GM19240 (cell line): ENCODE measurements at regions not wholly inside any gene's neighbourhood (a gene's known extent, or its start where the extent isn't known, plus 50 kb on each side); places are given as distances from the start of the nearest gene placed in this dataset.

Experiments
- DNase-seq: peaks from one replicate; pipeline ENCODE4 v3.0.0; 2011; ENCODE audit warnings: low spot score; ENCODE audit not compliant: insufficient read length

GRCh38 chr4:81565142-81565870, 93.6 kb upstream of the RASGEF1B start:
- no peak for DNase-seq

DNA sequence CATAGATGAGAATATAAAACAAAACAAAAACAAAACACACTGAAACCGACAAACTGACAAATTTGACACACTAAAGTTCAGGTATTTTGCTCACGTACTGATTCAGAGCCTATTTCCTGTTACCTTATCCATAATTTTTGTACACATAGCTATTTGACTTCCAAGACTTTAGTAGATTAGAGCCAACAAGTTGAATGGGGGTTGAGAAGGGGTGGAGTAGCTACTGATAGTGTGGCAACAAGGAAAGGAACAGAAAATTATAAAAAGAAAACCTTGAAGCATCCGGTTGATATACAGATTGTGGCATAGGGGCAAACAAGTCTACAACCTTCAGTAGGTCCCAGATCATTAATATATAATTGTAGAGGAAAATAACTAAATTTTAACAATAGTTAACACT, 92.3 kb upstream of the RASGEF1B start:
- no peak for DNase-seq

GRCh38 chr4:81562093-81562492, 90.4 kb upstream of the RASGEF1B start:
- no peak for DNase-seq

DNA sequence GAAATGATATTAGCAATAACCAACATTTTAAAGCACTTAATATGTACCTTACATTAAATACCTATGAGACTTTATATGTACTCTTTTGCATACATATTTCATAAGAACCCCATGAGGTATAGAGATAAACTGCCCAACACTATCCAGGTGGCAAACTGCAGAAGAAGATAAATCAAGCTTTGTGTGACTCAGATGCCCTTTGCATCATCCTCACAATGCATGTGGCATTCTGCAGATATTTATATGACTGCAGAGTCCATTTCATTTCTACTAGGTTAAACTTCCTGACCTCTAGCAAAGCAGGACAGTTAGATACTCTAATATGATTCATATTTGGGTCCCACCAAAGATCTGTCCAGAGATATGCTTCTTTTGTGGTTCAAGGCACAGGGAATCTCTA, 85.6 kb upstream of the RASGEF1B start:
- DNase-seq, result no peak

DNA sequence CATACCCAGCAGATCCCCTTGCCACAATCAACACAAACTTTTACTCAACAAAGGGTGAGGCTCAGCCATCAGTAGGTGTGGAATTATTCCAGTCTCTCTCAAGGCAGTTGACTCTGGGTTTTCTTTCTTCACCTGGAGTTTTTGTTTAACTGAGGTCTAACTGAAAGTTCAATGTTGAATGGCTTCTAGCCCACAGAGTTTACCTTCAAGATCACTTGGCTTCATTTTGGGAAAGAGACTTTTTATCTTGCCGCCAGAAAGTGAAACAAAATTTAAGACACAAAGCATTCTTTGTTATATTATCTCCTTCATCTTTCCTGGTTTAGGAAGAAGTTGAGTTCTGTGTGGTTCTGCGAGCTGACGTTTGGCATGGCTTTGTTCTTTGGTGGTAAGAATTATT, 83.8 kb upstream of the RASGEF1B start:
- DNase-seq, result no peak

DNA sequence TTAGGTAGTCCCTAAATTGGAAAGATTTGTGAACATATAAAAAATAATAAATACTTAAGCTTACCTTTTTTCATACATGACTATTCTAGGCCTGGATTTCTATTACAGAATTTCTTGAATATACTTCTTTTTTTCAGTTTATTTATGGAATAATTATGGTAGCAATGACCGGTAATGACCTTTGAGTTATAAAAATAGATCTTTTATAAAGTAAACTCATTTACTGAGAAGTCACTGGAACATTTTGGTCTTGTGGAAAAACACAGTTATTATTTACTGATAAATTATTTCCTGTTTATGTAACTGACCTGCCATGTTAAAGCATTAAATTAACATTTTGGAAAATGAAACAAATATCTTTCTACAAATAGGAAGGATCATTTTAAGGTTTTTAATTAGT, 80.4 kb upstream of the RASGEF1B start:
- DNase-seq, result no peak

DNA sequence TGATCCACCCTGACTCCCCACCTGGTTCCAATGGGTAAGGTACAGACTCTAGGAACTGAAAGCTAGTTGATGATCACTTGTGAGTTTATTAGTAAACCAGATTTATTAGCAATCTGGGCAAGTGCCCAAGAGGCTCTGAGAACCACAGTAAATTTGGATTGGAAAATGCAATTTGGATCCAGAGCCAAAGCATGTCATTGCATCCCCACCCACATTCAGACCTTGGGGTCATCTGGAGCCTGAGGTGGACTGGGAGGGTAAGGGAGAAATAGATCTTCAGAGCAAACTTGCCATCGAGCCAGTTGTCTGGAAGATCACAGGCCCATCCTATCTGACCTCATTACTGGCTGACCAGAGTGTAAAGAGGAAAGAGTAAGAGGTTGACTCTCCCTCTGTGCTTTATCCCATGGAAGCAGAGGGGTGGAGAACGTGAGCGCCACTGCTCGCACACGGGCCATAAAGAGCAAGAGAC, 78.7 kb upstream of the RASGEF1B start:
- DNase-seq, result no peak

DNA sequence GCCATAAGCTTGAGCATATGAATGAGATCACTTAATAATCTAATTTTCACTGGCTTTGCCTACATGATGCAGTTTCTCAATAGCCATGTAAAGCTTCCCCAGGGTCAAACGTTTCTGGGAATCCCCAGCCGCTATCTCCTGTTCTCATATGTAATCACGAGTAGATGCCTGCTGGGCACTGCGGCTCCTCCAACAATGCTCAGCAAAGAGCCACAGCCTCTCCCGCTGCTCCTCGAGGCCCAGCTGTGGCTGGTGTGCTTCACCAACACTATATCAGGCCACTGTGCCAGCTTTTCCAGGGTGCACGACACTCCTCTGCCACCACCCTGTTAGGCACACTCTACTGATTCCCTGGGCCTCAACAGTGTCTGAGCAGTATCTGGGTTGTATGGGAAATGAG, 78.3 kb upstream of the RASGEF1B start:
- DNase-seq, result no peak

DNA sequence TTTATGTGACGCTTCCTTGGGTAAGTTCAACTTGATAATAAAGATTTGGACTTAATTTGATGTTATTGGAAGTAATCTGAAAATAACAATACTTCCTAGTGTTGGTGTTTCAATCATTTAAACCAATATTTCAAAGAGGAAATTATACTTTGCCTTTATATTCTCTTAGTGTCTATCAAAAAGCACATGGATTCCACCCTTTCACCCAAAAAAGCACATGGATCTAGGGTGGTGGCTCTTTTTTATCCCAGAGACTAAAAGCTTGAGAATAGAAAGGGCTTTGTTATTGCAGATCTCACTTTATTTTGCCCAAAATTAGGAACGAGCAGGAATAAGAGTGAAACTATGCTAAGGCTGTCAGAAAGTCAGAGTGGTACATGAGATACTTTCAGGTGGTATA, 75.1 kb upstream of the RASGEF1B start:
- no peak for DNase-seq

- DNase-seq, result no peak
Measured at GRCh38 chr4:81541161-81541945, 69.6 kb upstream of the RASGEF1B start.

- DNase-seq, result no peak
Measured at GRCh38 chr4:81538716-81539427, 67.2 kb upstream of the RASGEF1B start.

- DNase-seq, result no peak
Measured at GRCh38 chr4:81531410-81531809, 59.7 kb upstream of the RASGEF1B start.

DNA sequence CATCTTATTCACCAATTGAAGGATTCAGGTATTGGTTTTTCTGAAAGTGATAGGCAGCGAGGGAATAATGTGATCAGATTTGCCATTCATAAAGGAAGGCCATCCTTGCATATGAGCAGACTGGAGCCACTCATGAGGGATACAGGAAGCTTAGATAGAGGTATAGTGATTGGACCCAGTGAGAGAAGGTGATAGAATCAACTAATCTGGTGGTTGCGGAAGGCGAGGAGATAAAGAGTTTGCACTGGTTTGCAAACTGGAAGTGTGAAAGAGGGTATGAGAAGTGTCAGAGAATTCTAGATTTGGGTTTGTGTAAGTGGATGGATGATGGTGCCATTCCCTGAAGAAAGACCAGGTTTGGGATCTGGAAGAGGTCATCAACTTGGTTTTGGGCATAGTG, 57.3 kb upstream of the RASGEF1B start:
- DNase-seq, result no peak

GRCh38 chr4:81528200-81528599, 56.5 kb upstream of the RASGEF1B start:
- no peak for DNase-seq

- no peak for DNase-seq
Measured at GRCh38 chr4:81527709-81528108, 56.0 kb upstream of the RASGEF1B start.

DNA sequence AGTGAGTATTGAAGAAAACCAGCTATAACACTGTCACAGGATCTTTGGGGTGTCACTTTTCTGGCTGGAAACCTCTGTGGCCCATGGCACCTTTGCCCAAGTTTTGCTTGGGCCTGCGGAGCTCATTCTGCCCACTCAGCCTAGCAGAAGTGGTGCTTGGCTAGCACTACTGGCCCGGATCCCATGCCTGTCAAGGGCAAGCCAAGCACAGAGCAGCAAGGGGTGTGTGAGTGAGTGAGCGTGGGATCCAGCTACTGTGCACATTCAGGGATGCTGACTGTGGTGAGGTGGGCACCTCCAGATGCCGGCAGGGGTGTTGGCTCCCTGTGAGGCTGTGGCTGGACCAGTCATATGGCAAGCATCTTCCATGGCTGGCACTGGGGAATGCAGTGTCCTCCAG, 55.4 kb upstream of the RASGEF1B start:
- no peak for DNase-seq

DNA sequence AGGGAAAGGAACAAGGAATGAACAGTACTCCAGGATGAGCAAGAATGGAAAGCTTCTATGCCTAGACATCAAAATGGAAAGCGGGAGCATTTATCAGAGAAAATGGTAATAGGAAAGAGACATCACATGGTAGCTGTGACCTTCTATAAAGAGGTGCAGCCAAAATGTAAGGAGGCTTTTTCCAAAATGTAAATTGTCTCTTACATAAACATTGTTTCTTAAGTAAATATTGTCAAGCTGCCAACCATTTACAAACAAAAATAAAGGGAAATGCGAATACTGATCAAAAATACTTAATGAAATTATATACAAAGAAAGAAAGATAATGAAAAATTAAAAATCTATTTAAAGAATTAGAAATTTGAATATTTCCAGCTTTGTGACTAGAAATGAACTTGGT, 55.0 kb upstream of the RASGEF1B start:
- DNase-seq, result no peak

DNA sequence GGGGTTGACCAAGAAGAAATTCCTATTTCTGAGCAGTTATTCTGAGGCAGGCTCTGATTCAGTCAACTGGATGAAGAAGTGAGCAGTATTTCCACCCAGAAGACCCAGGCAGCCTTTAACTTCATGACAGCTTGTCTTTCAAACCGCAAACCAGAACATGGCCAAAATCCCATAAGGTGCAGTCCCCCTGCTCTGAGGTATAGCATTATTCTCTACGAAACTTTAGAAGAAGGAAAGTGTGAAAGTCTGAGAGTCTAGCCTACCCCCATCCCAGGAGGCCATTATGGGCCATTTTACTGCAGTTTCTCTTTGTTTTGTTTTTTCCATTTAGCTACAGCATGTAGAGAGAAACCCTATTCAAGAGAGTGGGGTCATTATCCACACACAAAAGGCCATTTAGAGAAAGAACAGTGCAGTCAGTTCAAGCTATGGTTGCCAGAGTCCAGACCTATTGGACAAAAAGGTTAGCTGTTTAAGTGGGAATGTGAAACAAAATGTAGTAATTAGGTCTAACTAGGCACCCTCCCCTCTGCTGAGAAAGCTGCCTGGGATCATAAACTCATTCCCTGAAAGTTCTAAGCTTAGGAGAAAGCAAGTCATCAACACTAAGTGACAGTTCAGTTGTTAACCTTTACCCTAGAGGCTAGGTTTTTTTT, 52.1 kb upstream of the RASGEF1B start:
- no peak for DNase-seq

- no peak for DNase-seq
Measured at GRCh38 chr4:81522711-81523110, 51.0 kb upstream of the RASGEF1B start.

DNA sequence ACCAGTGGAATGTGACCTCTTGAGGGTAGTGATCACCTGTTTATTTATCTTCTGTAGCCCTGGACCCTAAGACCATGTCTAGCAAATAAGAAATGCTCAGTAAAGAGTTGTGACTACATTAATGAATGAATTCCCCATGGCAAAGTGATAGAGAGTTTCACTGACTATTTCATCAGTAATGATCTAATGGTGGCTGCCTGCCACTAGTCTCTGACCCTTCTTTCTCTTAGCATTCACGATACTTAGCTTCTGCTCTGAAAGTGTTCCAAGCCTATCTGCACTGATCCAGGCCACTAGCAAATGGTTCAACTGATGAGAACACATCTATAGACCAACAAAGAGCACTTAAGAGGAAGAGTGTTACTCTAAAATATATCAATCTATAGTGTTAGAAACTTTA, 50.0 kb upstream of the RASGEF1B start:
- no peak for DNase-seq
